Stimulated activated CD8-positive, alpha-beta memory T cell treated with anti-CD3 and anti-CD28 coated beads, Interleukin-15, amount 100 ng/mL, for 24 hours (primary cell): ENCODE measurements at regions not wholly inside any gene's neighbourhood (a gene's known extent, or its start where the extent isn't known, plus 50 kb on each side); places are given as distances from the start of the nearest gene placed in this dataset.
"Not testable (repeated sequence)": the region's sequence is repeated elsewhere in the genome, so short reads cannot be mapped to it uniquely, and the experiment has no call there.

Source experiments
- DNase-seq: peaks from one replicate; pipeline ENCODE4 v3.0.0-alpha.2; 2020; ENCODE audit warnings: low read depth

DNA sequence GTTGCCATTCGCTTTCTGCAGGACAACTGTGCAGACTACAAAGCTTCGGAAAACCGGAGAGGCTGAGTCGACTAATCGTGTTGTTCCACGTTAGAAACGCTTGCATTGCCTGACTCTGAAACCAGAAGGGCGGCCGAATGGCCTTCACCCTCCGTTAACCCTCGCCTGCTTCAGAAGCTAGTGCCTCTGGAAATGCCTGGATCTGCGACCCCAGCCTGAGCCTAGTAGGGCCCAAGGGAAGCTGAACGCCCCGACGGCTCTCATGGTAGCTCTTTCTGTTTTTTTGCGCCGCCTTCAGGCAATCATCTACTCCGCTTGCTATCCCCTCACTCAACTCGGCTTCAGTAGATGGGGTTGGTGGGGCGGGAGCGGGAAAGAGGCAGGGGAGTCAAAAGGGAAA is 117.3 kb downstream of the PPIAL4A start:
- not testable (repeated sequence) for DNase-seq

- not testable (repeated sequence) for DNase-seq
Observed at GRCh38 chr1:121007755-121008154, 118.2 kb downstream of the PPIAL4A start.

- DNase-seq: not testable (repeated sequence)
Observed at GRCh38 chr1:121008512-121009215, 119.1 kb downstream of the PPIAL4A start.

DNA sequence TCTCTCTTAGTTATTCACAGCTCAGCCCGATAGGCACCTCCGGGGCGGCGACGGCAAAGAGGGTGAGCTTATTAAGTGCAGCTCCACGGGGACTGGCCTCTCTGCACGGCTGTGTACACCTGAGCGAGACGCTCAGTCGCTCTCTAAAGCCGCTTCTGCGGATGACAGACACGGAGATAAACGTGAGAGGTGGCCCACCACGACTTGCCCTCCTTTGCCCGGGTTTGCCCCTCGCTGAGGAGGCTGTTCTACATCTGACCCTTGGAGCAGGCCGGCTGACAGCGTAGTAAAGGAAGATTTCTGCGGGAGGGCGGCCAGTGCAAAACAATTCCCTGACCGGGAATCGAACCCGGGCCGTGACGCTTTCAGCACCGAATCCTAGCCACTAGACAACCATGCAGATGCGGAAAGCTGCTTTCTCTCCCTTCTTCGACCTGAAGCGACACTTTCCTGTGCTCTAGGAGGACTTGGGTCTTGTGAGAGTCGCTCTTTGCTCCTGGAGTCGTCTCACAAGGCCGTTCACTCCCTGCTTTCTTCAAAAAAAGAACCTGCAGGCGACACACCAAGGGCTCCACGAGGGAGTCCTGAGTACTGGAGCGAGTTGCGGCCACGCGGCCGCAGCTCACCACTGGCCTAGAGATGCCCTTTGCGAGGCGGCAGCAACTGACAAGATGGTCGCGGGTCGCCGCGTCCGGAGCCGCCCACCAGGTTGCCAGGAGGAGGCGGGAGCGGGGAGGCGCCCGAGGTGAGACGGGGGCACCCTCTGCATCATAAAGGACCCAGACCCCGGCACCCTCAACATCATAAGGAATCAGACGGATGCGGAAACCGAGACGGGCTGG is 119.9 kb downstream of the PPIAL4A start:
- DNase-seq: not testable (repeated sequence)

DNA sequence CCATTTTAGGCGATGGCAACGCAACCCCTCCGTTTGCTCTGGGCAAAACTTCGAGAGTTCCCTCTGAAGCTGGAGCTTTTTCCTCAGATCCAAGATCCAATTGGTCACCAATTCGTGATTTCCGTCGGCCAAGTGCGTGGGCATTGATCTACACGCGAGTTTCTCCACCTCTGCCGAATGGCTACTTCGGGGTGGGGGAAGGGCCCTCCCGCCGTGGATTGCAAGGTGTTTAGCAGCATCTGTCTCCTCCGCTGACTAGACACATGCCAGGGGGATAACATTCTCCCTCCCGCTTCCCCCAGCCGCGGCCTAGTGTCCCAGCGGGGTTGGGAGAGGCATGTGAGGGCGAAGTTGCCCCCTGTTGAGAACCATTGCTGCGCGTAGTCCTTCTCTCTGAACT is 120.6 kb downstream of the PPIAL4A start:
- DNase-seq: not testable (repeated sequence)

- not testable (repeated sequence) for DNase-seq
Observed at GRCh38 chr1:121013181-121013580, 123.6 kb downstream of the PPIAL4A start.

- DNase-seq: not testable (repeated sequence)
Observed at GRCh38 chr1:121016182-121017028, 126.8 kb downstream of the PPIAL4A start.

GRCh38 chr1:121019715-121020349 is 130.3 kb downstream of the PPIAL4A start:
- DNase-seq: not testable (repeated sequence)

GRCh38 chr1:121020350-121021236 is 131.0 kb downstream of the PPIAL4A start:
- DNase-seq: not testable (repeated sequence)

DNA sequence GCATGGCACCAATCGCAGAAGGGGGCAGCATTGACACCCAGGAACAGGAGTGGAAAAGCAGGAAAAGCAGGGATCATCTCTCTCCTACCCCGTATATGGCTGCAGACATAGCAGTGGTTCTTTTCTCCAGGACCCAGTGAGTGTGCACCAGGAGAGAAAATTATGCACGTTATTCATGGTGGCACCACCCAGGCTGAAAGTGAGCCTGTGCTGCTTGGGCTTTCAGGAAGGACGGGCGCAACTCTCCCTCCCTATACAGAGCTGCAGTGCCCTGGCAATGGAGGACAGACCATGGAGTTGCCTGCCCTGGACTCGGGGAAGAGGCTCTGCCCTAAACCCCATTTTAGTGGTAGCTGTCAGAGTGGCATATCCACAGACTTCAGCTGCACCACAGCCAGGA is 132.1 kb downstream of the PPIAL4A start:
- not testable (repeated sequence) for DNase-seq

DNA sequence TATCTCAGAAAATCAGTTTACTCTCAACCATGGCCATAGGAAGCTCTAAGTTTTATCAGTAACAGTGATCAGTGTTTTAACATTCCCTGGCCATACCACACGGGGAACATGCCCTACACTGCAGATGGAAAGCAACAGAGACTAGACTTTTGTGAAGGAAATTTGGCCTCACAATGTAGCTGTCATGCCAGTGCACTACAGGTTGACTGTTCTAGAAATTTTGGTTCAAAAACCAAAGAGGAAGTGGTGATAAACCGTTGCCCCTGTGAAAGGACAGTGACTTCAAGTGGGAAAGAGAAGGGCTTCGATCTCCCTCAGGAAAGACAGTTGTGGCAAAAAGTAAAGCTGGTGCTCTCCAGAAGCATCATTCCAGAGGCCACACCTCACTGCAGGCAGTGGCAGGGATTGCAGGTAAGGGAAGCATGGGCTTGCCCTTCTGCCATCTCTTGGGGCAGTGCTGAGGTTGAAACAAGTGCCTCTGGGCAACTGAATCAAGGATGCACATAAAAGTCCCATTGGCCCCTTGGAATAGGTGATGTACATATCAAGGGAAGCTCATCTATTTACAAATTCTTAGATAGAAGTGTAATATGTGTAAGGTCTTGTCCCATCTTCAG is 143.4 kb downstream of the PPIAL4A start:
- not testable (repeated sequence) for DNase-seq

GRCh38 chr1:121036792-121037191 is 147.2 kb downstream of the PPIAL4A start:
- not testable (repeated sequence) for DNase-seq

- DNase-seq: not testable (repeated sequence)
Observed at GRCh38 chr1:121040974-121041373, 143.2 kb downstream of the FAM72B start.

DNA sequence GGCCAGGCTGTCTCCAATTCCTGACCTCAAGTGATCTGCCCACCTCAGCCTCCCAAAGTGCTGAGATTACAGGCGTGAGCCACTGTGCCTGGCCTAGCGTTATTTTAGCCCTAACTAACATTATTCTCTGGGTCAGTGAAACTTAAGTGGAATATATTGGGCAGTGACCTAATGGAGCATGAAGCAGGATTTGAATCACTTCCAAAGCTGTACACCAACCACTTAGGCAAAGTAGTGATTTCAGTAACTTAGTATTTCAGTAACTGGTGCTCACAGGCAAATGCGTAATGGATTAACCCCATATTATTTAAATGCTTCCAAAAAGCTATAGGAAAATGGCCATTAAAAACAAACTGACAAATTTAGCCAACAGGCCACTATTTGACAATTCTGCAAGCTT is 142.6 kb downstream of the FAM72B start:
- not testable (repeated sequence) for DNase-seq

- not testable (repeated sequence) for DNase-seq
Observed at GRCh38 chr1:121042882-121043281, 141.3 kb downstream of the FAM72B start.

DNA sequence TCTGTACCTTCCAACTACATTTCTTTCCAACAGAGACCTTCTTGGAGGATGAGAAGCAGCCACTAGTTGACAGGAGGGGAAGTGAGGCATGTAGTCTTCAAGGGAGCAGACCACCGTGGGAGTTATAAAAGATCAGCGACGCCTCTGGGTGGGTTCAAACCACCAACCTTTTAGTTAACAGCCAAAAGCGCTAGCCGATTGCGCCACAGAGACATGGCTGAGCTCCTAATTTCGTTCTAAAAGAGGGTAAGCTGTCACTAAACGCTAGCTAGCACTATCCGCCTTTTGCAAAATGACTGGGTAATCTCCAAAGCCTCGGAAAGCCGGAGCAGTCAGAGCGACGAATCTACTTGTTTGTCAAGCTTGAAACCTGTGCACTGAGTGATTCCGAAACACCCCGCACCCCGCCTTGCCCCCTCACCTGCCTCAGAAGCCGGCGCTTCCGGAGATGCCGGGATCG is 135.8 kb downstream of the FAM72B start:
- not testable (repeated sequence) for DNase-seq

- not testable (repeated sequence) for DNase-seq
Observed at GRCh38 chr1:121048769-121049443, 135.2 kb downstream of the FAM72B start.

DNA sequence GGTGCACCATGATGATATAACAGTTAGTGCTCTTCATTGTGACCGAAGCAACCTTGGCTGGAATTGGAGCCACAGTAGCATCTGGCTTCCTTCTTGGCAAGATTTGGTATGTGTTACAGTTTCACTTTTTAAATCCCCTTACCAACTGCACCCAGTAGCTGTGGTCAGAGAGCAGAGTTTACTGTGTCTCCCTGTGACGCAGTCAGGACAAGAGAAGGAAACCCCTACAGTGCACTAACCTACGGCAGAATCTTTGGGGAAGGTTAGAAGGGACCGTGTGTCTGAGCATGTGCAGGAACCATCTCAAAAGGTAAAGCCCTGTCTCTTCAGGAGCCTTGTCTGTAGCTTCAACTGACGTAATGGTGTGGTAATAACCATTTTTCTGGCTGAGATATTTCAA is 134.0 kb downstream of the FAM72B start:
- DNase-seq: not testable (repeated sequence)

DNA sequence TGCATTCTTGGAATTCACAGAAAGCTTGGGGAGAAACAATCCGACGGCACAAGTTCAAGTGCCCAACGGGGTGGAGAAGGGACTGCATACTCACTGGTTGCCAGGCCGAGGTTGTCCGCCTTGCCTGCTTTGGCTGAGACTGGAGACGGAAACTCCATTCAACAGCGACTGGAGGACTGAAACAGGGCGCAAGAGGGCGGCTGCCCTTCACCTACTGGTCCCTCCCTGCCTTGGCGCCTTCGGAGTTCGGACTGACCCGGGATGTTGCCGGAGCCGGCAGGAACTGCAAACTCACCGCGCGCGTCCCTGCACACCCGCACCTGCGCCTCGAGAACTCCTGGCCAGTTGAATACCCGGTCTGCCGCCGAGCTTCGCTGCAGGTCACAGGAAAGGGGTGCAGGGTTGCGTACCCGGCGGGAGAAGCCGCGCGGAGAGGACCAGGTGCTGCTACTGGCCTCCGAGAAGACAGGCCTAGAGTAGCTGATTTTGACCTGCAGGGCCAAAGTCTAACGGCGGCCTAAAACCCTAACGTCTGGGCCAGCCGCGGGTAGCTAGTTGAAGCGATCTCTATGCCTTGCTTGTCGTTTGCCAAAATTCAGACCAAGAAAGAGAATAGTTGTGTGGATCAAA is 132.9 kb downstream of the FAM72B start:
- not testable (repeated sequence) for DNase-seq
